ENCODE measurements at regions not wholly inside any gene's neighbourhood (a gene's known extent, or its start where the extent isn't known, plus 50 kb on each side); places are given as distances from the start of the nearest gene placed in this dataset.

DNA sequence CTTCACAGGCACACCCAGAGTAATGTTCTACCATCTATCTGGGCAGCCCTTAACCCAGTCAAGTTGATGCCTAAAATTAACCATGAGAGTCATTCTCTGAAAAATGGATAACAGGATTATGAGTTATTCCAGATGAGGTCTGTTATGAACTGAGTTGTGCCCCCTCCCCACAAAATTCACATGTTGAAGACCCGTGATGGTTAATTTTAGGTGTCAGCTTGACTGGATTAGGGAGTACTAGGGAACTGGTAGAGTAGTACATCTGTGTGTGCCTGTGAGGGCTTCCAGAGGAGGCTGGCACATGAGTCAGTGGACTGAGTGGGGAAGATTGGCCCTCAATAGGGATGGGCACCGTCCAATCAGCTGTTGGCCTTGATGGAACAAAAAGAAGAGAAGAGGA lies 110.4 kb upstream of the MYCN start:
- TF ChIP-seq CTCF (IDR thresholded peaks at IDR 0.05; ENCODE audit: low read depth, low read length) = no peak
- no peak for TF ChIP-seq EZH2phosphoT487 (IDR thresholded peaks at IDR 0.05; ENCODE audit: low read depth)

All from OCI-LY3 (cell line).